ENCODE measurements at regions not wholly inside any gene's neighbourhood (a gene's known extent, or its start where the extent isn't known, plus 50 kb on each side); places are given as distances from the start of the nearest gene placed in this dataset.

- no peak for DNase-seq (ENCODE audit: low read depth)
- no peak overlapping the region for H3K4me3 ChIP-seq (ENCODE audit: low read depth, low read length)
- TF ChIP-seq CTCF (conservative IDR thresholded peaks at IDR 0.05; ENCODE audit: low read depth, low read length): no peak
Observed at GRCh38 chr10:78616125-78616695, 452.6 kb upstream of the ZMIZ1 start.

GRCh38 chr10:78617115-78617514 is 451.7 kb upstream of the ZMIZ1 start:
- no peak overlapping the region for H3K4me3 ChIP-seq (ENCODE audit: low read depth, low read length)
- no peak for DNase-seq (ENCODE audit: low read depth)
- no peak for TF ChIP-seq CTCF (conservative IDR thresholded peaks at IDR 0.05; ENCODE audit: low read depth, low read length)

GRCh38 chr10:78617631-78618030 is 451.1 kb upstream of the ZMIZ1 start:
- TF ChIP-seq CTCF (conservative IDR thresholded peaks at IDR 0.05; ENCODE audit: low read depth, low read length): no peak
- DNase-seq (ENCODE audit: low read depth): no peak
- H3K4me3 ChIP-seq (ENCODE audit: low read depth, low read length): no peak overlapping the region

- no peak for TF ChIP-seq CTCF (conservative IDR thresholded peaks at IDR 0.05; ENCODE audit: low read depth, low read length)
- no peak for DNase-seq (ENCODE audit: low read depth)
- no peak overlapping the region for H3K4me3 ChIP-seq (ENCODE audit: low read depth, low read length)
Observed at GRCh38 chr10:78618050-78618449, 450.7 kb upstream of the ZMIZ1 start.

- H3K4me3 ChIP-seq (ENCODE audit: low read depth, low read length): no peak overlapping the region
- no peak for TF ChIP-seq CTCF (conservative IDR thresholded peaks at IDR 0.05; ENCODE audit: low read depth, low read length)
- DNase-seq (ENCODE audit: low read depth): no peak
Observed at GRCh38 chr10:78619115-78619851, 449.5 kb upstream of the ZMIZ1 start.

GRCh38 chr10:78619896-78620295 is 448.9 kb upstream of the ZMIZ1 start:
- no peak for TF ChIP-seq CTCF (conservative IDR thresholded peaks at IDR 0.05; ENCODE audit: low read depth, low read length)
- H3K4me3 ChIP-seq (ENCODE audit: low read depth, low read length): no peak overlapping the region
- no peak for DNase-seq (ENCODE audit: low read depth)

Measured in epithelial cell of proximal tubule (primary cell).